ENCODE measurements at regions not wholly inside any gene's neighbourhood (a gene's known extent, or its start where the extent isn't known, plus 50 kb on each side); places are given as distances from the start of the nearest gene placed in this dataset.

DNA sequence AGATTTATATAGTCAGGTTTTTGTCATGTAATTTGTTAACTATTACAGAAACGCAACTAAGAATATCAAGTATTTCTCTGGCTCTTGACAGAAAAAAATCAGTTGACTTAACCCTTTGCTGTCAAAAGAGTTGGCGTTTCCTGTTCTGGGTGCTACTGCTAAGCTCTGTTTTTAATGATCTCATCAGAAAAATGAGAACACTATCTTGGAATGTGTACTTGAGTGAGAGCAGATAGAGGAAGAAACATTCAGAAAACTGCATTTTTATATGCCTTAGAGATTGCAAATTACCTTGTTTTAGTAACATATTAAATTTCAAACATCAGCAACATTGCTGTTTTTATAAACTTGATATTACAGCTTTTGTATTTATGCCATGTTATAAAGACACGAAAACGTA lies 297.9 kb downstream of the RDH14 start:
- H3K4me3 Mint-ChIP-seq: no peak overlapping the region
- no peak overlapping the region for H3K27ac Mint-ChIP-seq
- no peaks in the 10 kb centered on the region for H3K36me3 Mint-ChIP-seq (ENCODE audit: low read depth)
- ChIA-PET POLR2A (interaction anchor here (0.7 kb wide), 1 partner anchor 443 kb away, joined by 4 read pairs; no protein-coding TSS in a partner anchor), CTCF (no interaction called here)
- no peaks in the 10 kb centered on the region for H3K27me3 Mint-ChIP-seq
- H3K4me1 Mint-ChIP-seq: no peaks in the 10 kb centered on the region
- H3K9me3 Mint-ChIP-seq: no peaks in the 10 kb centered on the region
- DNase-seq: no peak

DNA sequence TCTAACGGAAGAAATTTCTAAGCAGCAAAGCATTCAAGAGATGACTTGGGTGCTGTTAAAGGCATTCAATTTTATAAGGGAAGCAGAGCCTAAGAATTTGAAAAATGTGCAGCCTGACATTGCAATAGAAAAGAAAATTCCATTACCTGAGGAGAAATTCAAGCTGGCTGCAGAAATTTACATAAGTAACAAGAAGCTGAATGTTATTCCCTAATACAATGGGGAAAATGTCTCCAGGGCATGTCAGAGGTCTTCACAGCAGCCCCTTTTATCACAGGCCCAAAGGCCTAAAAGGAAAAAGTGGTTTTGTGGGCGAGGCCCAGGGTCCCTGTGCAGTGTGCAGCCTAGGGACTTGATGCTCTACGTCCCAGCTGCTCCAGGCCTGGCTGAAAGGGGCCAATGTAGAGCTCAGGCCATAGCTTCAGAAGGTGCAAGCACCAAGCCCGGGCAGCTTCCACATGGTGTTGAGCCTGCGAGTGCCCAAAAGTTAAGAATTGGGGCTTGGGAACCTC lies 306.7 kb downstream of the RDH14 start:
- no peak overlapping the region for H3K27ac Mint-ChIP-seq
- ChIA-PET POLR2A (no interaction called here), CTCF (no interaction called here)
- no peaks in the 10 kb centered on the region for H3K9me3 Mint-ChIP-seq
- DNase-seq: no peak
- H3K4me1 Mint-ChIP-seq: no peaks in the 10 kb centered on the region
- no peaks in the 10 kb centered on the region for H3K36me3 Mint-ChIP-seq (ENCODE audit: low read depth)
- no peak overlapping the region for H3K4me3 Mint-ChIP-seq
- no peaks in the 10 kb centered on the region for H3K27me3 Mint-ChIP-seq

DNA sequence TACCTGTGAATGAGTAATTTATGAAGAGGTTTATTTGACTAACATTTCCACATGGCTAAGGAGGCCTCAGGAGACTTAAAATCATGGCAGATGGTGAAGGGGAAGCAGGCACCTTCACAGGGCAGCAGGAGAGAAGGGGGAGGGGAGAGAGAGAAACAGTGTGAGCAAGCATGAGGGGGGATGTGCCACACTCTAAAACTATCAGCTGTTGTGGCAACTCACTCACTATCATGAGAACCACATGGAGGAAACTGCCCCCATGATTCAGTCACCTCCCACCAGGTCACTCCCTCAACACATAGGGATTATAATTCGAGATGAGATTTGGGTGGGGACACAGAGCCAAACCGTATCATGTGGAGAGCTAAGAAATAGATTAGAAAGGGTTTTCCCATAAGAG lies 309.0 kb downstream of the RDH14 start:
- Mint-ChIP-seq H3K9me3 (no peaks in the 10 kb centered on the region), H3K4me1 (no peaks in the 10 kb centered on the region), H3K36me3 (ENCODE audit: low read depth) (no peaks in the 10 kb centered on the region), H3K4me3 (no peak overlapping the region), H3K27me3 (no peaks in the 10 kb centered on the region), H3K27ac (no peak overlapping the region)
- no peak for DNase-seq
- CTCF ChIA-PET: no interaction called here
- POLR2A ChIA-PET: no interaction called here

DNA sequence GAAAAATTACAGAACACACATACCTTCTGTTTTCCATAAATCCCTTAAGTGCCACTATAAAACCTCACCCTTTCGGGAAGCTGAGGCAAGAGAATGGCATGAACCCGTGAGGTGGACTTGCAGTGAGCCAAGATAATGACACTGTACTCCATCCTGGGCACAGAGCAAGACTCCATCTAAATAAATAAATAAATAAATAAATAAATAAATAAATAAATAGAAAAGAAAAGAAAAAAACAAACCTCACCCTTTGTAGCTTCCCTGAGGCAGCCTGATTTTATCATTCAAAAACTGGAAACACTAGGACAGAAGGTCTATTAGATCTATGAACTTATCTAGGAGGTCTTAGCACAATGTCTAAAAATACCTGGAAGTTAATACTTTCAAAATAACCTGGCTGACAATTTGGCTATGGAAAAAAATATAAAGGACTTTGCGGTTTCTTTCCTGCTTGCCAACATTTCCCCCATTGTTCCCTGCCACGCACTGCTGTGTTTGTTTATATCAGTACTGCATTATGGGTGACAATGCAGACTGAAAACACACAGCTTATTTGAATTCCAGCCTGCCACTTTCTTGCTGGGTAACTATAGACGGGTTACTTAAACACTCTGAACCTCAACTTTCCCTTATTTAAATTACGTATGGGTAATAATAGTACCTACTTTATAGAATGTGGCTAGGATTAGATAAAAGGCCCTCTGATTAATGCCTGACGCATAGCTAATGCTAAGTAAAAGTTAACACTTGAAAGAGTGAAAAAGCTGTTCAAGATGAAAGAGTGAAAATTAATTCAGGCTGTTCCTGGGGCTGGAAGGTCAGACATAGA lies 313.0 kb downstream of the RDH14 start:
- Mint-ChIP-seq H3K9me3 (no peaks in the 10 kb centered on the region), H3K36me3 (ENCODE audit: low read depth) (no peaks in the 10 kb centered on the region), H3K27ac (no peak overlapping the region), H3K4me3 (no peak overlapping the region), H3K27me3 (no peaks in the 10 kb centered on the region), H3K4me1 (no peaks in the 10 kb centered on the region)
- CTCF ChIA-PET: no interaction called here
- POLR2A ChIA-PET: no interaction called here
- no peak for DNase-seq

DNA sequence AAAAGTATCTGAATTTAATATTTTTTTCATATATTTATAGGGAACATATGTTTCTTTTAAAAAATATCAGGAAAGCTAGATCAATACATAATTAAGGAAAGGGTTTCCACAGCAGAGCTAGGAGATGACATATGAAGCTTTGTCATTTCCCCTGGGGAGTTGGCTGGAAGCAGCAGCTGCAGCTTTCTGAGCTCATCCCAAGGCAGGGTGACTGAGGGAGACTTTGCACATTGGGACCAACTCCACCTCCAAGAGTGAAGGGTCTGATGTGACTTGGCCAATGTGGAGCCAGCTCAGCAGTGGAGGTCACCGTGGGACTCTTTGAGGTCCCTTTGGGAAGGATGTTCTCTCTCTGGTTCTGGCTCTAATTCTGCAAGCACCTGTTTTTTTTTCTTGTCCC lies 315.1 kb downstream of the RDH14 start:
- DNase-seq: no peak
- no peaks in the 10 kb centered on the region for H3K4me1 Mint-ChIP-seq
- ChIA-PET POLR2A (no interaction called here), CTCF (no interaction called here)
- H3K9me3 Mint-ChIP-seq: no peaks in the 10 kb centered on the region
- H3K27ac Mint-ChIP-seq: no peak overlapping the region
- no peaks in the 10 kb centered on the region for H3K27me3 Mint-ChIP-seq
- H3K36me3 Mint-ChIP-seq (ENCODE audit: low read depth): no peaks in the 10 kb centered on the region
- no peak overlapping the region for H3K4me3 Mint-ChIP-seq

DNA sequence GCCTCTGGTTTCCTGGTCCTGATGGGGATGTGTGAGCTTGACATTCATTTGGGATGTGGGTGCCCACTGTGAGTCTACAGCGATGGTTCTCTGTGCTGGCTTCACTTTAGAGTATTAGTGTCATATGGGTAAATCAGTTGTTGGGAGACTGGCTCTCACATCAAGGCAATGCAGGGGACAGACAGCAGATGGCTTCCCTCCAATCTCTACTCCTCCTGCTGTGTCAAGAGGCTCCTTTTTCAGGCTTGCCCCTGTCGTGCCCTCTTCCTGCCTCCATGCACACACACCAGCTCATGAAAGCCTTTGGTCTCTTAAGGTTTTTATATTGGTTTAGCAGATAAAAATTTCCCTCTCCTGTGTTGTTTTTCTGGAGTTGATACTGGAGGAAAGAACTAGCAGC lies 315.6 kb downstream of the RDH14 start:
- Mint-ChIP-seq H3K9me3 (no peaks in the 10 kb centered on the region), H3K36me3 (ENCODE audit: low read depth) (no peaks in the 10 kb centered on the region), H3K27ac (no peak overlapping the region), H3K4me3 (no peak overlapping the region), H3K27me3 (no peaks in the 10 kb centered on the region), H3K4me1 (no peaks in the 10 kb centered on the region)
- POLR2A ChIA-PET: no interaction called here
- DNase-seq: no peak
- CTCF ChIA-PET: no interaction called here

DNA sequence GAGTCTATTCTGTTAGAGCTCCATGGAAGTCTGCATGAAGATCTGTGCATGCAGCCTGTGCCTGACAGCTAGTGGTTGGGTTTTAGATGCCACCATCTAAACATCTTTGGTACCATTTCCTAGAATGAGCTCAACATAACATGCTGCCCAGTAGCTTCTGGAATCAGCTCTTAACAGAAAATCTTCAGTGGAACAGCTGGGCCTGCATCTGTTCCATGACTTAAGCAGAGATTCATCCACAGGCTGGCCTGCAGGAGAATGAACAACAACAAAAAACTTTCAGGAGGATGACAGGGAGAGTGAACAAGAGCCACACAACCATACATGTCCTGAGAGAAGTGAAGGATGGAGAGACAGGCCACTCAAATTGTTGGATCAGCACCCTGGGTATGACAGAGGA lies 316.6 kb downstream of the RDH14 start:
- CTCF ChIA-PET: no interaction called here
- Mint-ChIP-seq H3K9me3 (no peaks in the 10 kb centered on the region), H3K27ac (no peak overlapping the region), H3K36me3 (ENCODE audit: low read depth) (no peaks in the 10 kb centered on the region), H3K4me1 (no peaks in the 10 kb centered on the region), H3K27me3 (no peaks in the 10 kb centered on the region), H3K4me3 (no peak overlapping the region)
- POLR2A ChIA-PET: no interaction called here
- no peak for DNase-seq

DNA sequence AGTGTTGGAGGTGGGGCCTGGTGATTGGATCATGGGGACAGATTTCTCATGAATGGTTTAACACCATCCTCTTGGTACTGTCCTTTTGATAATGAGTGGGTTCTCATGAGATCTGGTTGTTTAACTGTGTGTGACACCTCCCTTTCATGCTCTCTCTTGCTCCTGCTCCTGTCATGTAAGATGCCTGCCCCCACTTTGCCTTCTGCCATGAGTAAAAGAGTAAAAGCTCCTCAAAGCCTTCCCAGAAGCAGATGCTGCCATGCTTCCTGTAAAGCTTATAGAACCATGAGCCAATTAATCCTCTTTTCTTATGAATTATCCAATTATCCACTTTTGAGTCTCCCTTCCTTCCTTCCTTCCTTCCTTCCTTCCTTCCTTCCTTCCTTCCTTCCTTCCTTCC lies 317.7 kb downstream of the RDH14 start:
- POLR2A ChIA-PET: no interaction called here
- CTCF ChIA-PET: no interaction called here
- H3K9me3 Mint-ChIP-seq: no peaks in the 10 kb centered on the region
- H3K4me3 Mint-ChIP-seq: no peak overlapping the region
- H3K27me3 Mint-ChIP-seq: no peaks in the 10 kb centered on the region
- H3K27ac Mint-ChIP-seq: no peak overlapping the region
- H3K4me1 Mint-ChIP-seq: no peaks in the 10 kb centered on the region
- no peak for DNase-seq
- H3K36me3 Mint-ChIP-seq (ENCODE audit: low read depth): no peaks in the 10 kb centered on the region

DNA sequence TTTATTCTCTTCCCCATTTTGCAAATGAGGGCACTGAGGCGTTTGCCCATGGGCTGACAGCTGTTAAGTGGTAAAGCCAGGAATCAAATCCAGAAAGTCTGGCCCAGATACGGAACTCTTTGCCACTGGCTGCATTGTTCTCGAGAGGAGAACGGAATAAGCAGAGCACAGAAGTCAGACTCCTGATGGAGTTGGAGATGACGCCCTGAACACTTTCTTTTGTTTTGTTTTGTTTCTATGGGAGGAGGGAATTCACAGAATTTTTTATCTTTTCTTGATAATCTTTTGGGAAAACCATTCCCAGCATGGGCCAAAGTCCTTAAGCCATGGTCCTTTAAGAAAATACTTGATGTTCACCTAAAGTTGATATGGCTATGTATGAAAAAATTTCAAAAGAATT lies 322.2 kb downstream of the RDH14 start:
- H3K4me3 Mint-ChIP-seq: no peak overlapping the region
- no peak for DNase-seq
- CTCF ChIA-PET: no interaction called here
- H3K9me3 Mint-ChIP-seq: no peaks in the 10 kb centered on the region
- no peak overlapping the region for H3K27ac Mint-ChIP-seq
- H3K27me3 Mint-ChIP-seq: no peaks in the 10 kb centered on the region
- no peaks in the 10 kb centered on the region for H3K4me1 Mint-ChIP-seq
- no peaks in the 10 kb centered on the region for H3K36me3 Mint-ChIP-seq (ENCODE audit: low read depth)
- POLR2A ChIA-PET: no interaction called here

DNA sequence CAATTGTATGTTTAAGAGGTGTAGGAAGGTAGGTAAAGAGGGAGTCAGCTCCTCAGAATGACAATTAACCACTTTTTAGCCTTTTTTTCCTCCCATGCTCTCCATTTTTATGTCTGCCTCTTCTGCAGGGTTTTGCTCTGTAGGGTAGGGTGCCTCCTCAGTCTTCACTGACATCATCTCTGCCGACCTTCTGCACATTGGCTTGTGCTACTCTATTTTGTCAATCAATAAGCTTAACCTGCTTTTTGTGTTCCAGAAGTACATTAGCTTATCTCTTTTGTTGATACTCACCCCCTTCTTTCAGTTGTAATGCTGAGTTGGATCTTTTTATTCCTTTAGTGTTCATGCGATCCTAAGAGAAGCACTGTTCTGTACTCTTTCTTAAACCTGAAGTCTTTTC lies 323.2 kb downstream of the RDH14 start:
- H3K4me1 Mint-ChIP-seq: no peaks in the 10 kb centered on the region
- no peaks in the 10 kb centered on the region for H3K27me3 Mint-ChIP-seq
- CTCF ChIA-PET: no interaction called here
- POLR2A ChIA-PET: no interaction called here
- DNase-seq: no peak
- no peak overlapping the region for H3K4me3 Mint-ChIP-seq
- no peaks in the 10 kb centered on the region for H3K9me3 Mint-ChIP-seq
- no peak overlapping the region for H3K27ac Mint-ChIP-seq
- no peaks in the 10 kb centered on the region for H3K36me3 Mint-ChIP-seq (ENCODE audit: low read depth)

DNA sequence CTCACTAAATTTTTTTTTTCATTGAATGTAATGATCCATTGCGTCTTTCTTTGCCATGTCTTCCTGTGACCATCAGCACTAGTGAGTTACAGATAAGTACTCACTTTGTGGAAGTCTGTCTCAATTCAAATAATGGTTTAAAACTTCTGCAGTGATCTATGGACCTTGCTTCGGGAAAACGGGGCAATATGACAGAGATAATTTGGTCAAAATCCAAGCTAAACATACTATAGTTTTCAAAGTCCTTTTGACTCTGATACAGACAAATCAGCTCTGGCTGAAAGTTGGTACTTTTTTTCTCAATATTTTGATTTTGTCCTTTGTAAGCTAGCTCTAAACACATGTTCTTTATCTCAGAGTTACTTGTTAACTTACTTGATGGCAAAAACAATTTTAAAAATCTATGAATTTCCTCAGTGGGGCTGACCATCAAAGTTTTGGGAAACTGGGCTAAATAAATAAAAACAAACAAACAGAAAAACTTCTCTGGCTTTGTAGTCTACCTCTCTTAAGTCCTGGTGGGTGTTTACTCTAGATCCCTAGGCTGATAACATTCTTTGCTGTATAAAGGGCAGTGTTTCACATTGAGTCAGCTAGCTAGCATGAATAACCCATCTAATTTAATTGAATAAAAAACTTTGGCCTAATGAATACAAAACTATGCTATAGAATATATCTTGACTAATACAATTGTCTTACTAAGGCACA lies 327.6 kb downstream of the RDH14 start:
- Mint-ChIP-seq H3K9me3 (no peaks in the 10 kb centered on the region), H3K27ac (no peak overlapping the region), H3K4me1 (no peaks in the 10 kb centered on the region), H3K27me3 (no peaks in the 10 kb centered on the region), H3K36me3 (ENCODE audit: low read depth) (no peaks in the 10 kb centered on the region), H3K4me3 (no peak overlapping the region)
- POLR2A ChIA-PET: no interaction called here
- CTCF ChIA-PET: no interaction called here
- DNase-seq: no peak

DNA sequence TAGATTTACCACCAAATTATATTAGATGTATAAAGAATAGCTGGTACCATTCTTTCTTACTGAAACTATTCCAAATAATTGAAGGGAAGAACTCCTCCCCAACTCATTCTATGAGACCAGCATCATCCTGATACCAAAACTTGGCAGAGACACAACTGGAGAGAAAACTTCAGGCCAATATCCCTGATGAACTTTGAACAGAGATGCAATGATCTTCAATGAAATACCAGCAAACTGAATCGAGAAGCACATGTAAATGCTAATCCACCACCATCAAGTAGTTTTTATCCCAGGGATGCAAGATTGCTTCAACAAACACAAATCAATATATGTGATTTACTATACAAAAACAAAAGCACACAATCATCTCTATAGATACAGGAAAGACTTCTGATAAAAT lies 329.8 kb downstream of the RDH14 start:
- no peaks in the 10 kb centered on the region for H3K36me3 Mint-ChIP-seq (ENCODE audit: low read depth)
- no peak overlapping the region for H3K4me3 Mint-ChIP-seq
- ChIA-PET CTCF (no interaction called here), POLR2A (no interaction called here)
- DNase-seq: no peak
- no peaks in the 10 kb centered on the region for H3K9me3 Mint-ChIP-seq
- no peaks in the 10 kb centered on the region for H3K4me1 Mint-ChIP-seq
- no peaks in the 10 kb centered on the region for H3K27me3 Mint-ChIP-seq
- H3K27ac Mint-ChIP-seq: no peak overlapping the region

DNA sequence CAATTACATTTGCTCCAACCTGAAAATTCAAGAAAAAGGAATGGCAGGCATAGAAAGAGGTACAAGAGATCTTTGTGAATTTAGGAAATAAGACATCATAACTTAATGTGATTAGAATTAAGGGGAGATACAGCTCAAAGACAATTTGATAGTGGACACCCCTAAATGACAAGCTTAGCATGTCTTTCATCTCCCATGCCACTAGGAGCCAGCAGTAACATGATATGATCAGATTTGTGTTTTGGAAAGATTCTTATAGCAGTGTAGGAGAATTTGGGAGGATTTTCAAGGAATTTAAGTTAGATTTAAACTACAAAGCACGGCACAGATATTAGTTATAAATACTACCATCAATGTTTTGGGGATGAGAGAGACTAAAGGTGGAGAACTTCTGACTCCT lies 340.8 kb downstream of the RDH14 start:
- POLR2A ChIA-PET: no interaction called here
- no peaks in the 10 kb centered on the region for H3K4me1 Mint-ChIP-seq
- H3K27me3 Mint-ChIP-seq: no peaks in the 10 kb centered on the region
- DNase-seq: no peak
- H3K27ac Mint-ChIP-seq: no peak overlapping the region
- CTCF ChIA-PET: no interaction called here
- no peak overlapping the region for H3K4me3 Mint-ChIP-seq
- no peaks in the 10 kb centered on the region for H3K36me3 Mint-ChIP-seq (ENCODE audit: low read depth)
- H3K9me3 Mint-ChIP-seq: no peaks in the 10 kb centered on the region
